GM21737 (cell line): ENCODE measurements at regions not wholly inside any gene's neighbourhood (a gene's known extent, or its start where the extent isn't known, plus 50 kb on each side); places are given as distances from the start of the nearest gene placed in this dataset.
"Not testable (repeated sequence)": the region's sequence is repeated elsewhere in the genome, so short reads cannot be mapped to it uniquely, and the experiment has no call there.

Experiments used
- ATAC-seq: cut with Tn5 transposase; IDR thresholded peaks from one replicate; pipeline ENCODE4 v1.9.1; 2021; ENCODE audit warnings: mild to moderate bottlenecking, moderate library complexity; ENCODE audit not compliant: unreplicated experiment

DNA sequence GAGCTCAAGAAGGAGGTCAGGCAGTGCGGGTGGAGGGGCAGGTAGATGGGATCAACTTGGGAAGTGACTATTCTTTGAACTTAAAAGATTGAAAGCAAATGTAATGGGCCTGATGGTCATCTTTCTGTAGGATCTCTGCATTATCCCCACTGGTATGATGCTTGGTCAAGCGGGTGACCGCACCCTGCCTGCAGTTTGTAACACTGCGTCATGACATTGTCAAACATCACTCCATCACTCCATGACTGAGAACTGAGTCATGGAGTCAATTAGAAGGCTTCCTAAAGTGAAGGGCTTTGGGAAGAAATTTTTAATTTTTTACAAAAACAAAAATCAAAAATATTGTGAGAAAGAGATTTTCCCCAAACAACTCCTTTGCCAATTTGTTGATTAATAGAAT, 62.4 kb upstream of the BMAL1 start:
- no peak for ATAC-seq

DNA sequence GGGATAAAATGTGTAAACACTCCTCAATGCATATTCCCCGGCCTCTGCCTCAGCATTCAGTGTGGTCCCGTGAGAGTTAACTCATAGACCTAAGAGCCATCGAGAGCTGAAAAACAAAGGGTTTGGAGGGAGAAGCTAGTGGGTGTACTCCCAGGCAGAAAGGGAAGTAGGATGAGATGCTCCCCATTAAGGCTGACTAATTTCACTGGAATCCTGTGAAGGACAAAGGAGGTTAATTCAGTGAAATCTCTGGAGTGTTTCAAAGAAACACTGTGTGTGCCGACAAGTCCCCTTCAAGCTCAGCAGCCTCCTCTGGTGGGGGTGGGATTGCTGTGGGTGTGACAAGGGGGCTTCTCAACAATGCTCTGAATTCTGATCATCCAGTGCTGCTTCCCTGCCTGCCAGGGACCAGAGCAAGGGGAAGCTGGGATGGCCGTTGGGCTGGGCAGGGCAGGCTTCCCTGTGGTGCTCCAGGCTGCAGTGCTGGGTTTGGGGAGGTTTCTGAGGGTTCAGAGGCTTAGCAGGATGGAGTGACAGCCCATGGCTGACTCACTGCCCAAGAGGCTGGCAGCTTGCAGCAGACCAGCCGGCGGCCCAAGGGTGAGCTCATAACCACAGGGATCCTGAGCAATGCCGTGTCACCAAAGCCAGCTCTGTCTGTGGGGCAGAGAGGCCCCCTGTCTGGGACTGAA, 61.4 kb upstream of the BMAL1 start:
- no peak for ATAC-seq

GRCh38 chr11:13216711-13217075, 60.9 kb upstream of the BMAL1 start:
- no peak for ATAC-seq

- not testable (repeated sequence) for ATAC-seq
Observed at GRCh38 chr11:13218685-13219084, 58.9 kb upstream of the BMAL1 start.

GRCh38 chr11:13220148-13220547, 57.4 kb upstream of the BMAL1 start:
- no peak for ATAC-seq

GRCh38 chr11:13221722-13222121, 55.9 kb upstream of the BMAL1 start:
- ATAC-seq = no peak

DNA sequence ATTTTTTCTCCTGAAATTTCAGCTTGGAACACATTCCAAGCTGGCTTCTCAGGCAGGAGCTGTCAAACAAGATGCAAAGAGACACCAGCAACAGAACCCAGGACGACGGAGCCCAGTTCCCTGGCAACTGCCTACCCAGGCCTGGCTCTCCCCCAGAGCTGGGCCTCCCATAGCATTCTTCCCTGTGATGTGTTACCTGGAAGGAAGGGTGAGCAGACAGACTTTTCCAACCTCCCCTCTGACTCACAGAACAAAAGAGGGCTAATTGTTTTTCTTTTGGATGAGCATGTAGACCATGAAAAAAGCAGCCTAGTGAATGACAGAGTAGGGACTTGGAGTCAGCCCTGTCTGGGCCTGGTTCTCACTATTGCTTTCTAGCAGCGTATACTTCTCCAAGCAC, 55.3 kb upstream of the BMAL1 start:
- ATAC-seq = no peak

DNA sequence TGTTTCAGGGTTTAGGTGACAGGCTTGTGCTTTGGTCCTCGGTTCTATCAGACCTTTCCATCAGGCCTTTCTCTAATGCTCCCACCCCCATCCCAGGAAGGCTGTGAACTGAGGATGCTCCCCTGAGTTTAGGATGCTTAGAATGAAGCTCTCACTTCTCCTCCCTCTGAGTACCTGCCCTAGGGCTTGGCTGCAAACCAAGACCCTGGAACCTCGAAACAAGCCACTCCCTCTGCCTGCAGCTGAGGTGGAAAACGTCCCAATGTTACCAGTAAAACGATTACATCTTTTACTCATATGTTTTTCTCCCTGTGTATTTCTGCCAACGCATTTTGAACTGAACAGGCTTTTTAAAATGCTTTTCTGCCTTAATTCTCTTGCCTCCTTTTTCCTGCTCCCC, 54.5 kb upstream of the BMAL1 start:
- no peak for ATAC-seq

DNA sequence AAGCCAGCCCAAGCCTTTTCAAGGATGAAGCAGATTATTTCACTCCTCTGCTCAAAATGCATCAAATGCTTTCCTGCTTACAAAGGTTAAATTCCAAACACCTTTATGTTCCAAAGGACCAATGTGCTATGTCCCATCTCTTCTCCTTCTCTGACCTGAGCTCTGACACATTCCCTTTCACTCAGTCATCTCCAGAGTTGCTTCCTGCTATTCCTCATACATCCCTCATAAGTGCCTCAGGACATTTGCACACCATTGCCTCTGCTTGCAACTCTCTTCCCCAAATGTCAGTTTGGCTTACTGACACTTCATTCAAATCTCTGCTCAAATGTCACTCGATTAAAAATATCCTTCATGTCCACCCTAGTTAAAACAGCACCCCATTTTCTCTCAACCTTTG, 53.3 kb upstream of the BMAL1 start:
- ATAC-seq = no peak

- ATAC-seq = no peak
Observed at GRCh38 chr11:13225038-13226001, 52.3 kb upstream of the BMAL1 start.

DNA sequence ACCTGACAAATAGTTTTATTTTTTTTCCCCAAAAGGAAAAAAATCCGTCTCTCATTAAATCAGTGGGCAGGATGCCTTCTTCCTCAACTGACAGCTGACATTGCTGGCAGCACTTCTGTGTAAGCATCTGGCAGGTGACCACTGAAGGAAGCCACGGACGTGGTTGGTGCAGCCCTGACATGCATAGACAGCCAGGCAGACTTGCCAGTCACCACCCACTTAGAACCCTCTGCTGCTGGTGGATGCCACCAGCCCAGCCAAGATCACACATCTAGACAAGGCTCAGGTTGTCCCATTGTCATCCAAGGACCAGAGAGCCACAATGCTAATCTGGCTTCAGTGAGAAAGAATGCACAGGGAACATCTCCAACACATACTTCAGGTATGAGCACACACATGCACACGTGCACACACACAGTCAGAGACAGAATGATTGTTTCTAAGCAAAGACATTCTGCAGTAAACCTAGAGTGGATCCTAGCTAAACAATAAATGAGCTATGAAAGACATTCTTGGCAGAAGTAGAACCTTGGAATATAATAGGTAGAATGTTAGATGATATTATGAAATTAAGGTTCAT, 49.8 kb upstream of the BMAL1 start:
- no peak for ATAC-seq
